NCI-H1436 (cell line): ENCODE measurements at regions not wholly inside any gene's neighbourhood (a gene's known extent, or its start where the extent isn't known, plus 50 kb on each side); places are given as distances from the start of the nearest gene placed in this dataset.

ENCODE experiments used
- DNase-seq: peaks from one replicate; lab custom pipeline; 2025; lab: John Stamatoyannopoulos, UW

DNA sequence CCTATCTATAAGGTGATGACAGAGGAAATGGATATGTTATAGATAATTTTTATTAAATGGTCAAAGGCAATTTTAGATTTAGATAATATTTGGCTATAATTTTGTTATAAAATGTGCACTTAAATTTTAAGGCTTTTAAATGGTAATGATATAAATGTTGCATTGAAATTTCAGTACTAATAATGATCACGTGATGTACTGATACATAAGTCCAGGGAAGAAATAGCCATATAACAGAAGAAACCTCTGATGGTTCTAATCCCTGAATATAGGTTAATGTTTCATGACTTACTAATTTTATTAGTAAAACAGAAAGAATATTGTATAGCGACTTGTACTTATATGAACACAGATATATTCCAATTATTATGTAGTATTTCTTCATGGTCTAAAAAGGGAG lies 211.9 kb downstream of the SOCS6 start:
- DNase-seq, result no peak

- no peak for DNase-seq
Observed at GRCh38 chr18:70499218-70499691, 210.4 kb downstream of the SOCS6 start.

GRCh38 chr18:70496353-70497294 lies 207.8 kb downstream of the SOCS6 start:
- no peak for DNase-seq

DNA sequence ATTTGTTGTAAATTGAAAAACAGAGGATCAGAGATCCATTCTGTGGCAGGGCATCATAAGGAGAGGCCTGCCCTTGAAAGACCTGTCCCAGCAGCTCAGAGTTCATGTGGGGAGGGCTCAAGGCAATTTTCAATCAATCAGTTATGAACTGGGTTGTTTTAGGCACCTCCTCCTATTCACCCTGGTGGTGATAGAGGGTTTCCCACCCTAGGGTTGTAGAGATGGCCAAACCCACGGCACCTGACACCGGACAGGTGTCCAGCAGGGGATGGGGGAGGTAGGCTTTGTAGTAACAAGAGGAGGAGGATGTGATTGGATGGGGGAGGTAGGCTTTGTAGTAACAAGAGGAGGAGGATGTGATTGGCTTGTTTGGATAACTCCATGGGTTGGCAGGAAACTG lies 205.7 kb downstream of the SOCS6 start:
- no peak for DNase-seq

GRCh38 chr18:70493461-70493860 lies 204.6 kb downstream of the SOCS6 start:
- no peak for DNase-seq

GRCh38 chr18:70491734-70492348 lies 203.0 kb downstream of the SOCS6 start:
- DNase-seq, result peak; percentile 8

DNA sequence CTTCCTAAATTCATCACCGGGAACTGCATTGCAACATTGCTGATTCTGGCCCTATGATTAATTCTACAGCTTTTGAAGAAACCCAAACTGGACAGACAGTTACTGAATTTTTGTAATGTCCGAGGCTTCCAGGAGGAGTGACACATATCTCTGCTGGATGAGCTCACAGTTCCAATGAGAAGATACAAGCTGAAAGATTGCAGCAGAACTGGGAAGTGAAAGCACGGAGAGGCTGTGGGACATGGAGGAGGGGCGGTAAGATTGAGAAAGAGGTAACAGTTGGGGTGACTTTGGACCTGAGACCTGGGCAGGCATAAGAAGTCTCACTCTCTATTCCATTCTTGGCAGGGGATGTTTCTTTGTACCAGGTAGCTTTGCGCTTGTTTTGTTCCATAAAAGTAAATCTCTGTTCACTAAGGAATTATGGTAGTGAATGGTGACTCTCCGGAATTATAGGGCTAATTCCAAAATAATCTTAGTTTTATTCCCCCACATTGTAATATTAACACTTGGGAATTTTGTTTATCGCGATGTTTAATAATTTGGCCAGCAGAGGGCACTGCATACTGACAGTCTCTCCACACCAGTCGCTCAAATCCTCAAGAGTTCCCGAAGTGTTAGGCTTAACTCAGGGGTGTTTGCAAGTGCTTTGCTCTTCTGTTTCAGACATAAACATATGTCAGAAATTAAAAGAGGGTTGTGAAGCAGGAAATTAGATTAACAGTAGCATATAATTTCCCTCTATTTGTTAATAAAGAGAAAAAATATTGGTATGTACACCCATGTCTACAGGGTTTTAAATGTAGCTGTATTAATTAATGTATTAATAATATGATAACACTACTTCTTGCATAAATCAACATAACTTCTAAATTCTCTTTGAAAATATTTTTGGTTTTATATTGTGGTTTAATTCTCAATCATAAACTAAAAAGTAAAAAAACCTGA lies 201.4 kb downstream of the SOCS6 start:
- DNase-seq, result peak; percentile 49

- no peak for DNase-seq
Observed at GRCh38 chr18:70489571-70489970, 200.7 kb downstream of the SOCS6 start.

- peak; percentile 24 for DNase-seq
Observed at GRCh38 chr18:70469916-70470315, 181.1 kb downstream of the SOCS6 start.

DNA sequence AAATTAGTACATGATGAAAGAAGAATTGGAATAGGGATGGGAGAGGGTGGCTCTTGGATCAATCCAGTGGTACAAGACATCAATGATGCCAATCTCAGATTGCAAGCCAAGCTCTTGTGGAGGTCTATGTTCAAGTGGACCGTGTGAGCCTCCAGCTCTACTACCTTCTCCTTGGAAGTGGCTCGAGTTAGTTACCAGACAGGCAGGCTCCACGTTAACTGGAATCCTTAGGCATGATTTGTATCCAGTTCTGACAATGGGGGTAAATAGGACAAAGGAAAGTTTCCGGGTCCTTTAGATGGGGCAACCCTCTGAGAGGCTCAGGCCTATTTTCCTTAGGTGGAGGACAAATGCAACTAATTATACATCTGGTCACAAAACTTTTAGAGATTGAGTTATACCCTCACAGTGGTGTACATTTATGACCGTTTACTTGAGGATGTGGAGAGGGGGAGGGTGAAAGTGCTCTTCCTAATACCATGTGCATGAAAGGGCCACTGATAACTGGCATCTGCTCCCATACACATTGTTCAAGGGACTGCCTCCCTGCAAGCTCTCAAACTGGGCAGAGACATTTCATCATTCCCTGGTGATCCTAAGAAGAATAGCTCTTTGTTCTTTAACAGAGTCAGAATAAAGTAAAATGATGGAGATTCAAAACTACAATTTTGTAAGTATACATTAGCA lies 180.2 kb downstream of the SOCS6 start:
- no peak for DNase-seq

- peak; percentile 37 for DNase-seq
Observed at GRCh38 chr18:70464343-70465114, 175.7 kb downstream of the SOCS6 start.

DNA sequence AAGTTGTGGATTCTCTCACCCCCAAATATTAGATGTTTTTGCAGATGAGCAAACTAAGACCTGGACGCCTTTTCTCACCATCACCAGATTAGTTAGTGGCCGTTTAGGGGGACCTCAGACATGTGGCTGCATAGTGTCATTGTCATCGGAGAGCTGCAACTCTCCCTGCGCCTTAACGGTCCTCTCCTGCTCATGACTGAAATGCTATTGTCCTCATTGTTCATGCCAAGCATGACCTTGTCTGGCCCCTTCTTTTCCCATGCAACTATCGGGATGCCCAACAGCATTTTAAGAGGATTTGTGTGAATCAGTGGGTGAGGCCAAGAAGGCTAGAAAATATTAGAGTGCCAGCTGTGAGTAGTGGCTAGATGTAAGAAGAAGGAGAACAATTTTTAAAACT lies 174.2 kb downstream of the SOCS6 start:
- no peak for DNase-seq

GRCh38 chr18:70462078-70462439 lies 173.2 kb downstream of the SOCS6 start:
- DNase-seq, result no peak

DNA sequence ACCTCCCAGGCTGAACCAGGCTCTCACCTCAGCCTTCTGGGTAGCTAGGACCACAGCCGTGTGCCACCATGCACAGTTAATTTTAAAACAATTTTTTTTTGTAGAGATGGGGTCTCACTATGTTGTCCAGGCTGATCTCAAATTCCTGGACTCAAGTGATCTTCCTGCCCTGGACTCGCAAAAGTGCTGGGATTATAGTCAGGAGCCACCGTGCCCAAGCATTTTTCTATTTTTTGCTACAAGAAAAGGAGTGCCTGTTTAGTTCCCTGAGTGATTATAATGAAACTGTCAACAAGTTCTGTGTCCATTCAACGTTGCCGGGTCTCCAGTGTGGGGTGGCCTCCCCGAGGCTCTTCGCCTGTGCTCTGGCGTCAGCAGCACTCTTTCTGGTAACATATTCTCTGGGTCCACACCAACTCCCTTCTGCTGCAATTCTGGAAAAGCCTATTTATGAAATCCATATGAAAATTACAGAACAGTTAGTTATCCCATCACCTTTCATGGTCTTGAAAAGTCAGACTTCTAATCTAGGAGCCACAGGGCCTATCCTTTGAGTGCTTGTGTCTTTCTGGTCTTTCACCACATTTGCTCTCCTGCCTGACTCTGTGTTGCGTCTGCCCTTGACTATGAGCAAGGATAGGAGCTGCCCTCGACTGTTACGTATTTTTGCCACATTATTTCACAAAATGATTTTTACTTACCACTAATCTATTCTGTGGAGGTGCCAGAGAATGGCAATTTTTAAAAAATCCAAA lies 172.7 kb downstream of the SOCS6 start:
- no peak for DNase-seq

DNA sequence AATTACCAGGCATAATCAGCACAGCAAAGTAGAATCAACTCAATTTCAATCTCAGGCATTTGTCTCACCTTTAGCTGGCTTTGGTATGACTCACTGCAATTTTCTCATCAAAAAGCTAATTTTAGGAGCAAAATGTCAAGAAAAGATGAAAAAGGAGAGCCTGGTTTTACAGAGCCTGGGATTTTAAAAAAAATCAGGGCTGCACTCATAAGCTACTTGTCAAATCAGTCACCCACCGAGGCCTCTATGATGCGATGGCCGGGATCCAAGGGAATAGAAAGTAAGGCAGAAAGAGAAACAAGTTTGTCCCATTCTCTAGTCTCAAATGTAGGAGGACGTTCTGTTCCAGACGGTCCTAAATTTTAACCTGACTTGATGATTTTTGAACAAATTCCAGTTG lies 170.9 kb downstream of the SOCS6 start:
- DNase-seq, result no peak

- DNase-seq, result no peak
Observed at GRCh38 chr18:70459251-70459650, 170.4 kb downstream of the SOCS6 start.

- DNase-seq, result no peak
Observed at GRCh38 chr18:70457788-70458187, 168.9 kb downstream of the SOCS6 start.

DNA sequence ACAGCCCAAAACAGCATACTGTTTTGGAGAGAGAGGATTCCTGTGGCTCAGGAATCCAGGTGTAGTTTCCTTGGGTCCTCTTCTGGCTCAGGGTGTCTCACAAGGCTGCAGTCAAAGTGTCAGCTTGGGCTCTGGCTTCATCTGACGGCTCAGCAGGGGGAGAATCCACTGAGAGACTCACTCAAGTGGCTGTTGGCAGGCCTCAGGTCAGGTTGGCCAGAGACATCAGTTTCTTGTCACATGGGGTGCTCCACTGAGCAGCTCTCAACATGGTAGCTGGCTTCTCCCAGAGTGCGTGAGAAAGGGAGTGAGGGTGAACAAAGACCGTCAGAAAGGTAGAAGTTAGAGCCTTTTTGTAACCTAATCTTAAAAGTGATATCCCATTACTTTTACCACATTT lies 168.4 kb downstream of the SOCS6 start:
- no peak for DNase-seq

- DNase-seq, result no peak
Observed at GRCh38 chr18:70456376-70456775, 167.5 kb downstream of the SOCS6 start.

- DNase-seq, result no peak
Observed at GRCh38 chr18:70455731-70456130, 166.9 kb downstream of the SOCS6 start.
